HG02870 (cell line): ENCODE measurements at regions not wholly inside any gene's neighbourhood (a gene's known extent, or its start where the extent isn't known, plus 50 kb on each side); places are given as distances from the start of the nearest gene placed in this dataset.
"Not testable (repeated sequence)": the region's sequence is repeated elsewhere in the genome, so short reads cannot be mapped to it uniquely, and the experiment has no call there.

Source experiments
- ATAC-seq: cut with Tn5 transposase; IDR thresholded peaks from one replicate; pipeline ENCODE4 v1.9.1; 2021; ENCODE audit warnings: mild to moderate bottlenecking, moderate library complexity; ENCODE audit not compliant: unreplicated experiment

GRCh38 chr13:50406831-50407230 is 391.6 kb downstream of the KCNRG start:
- ATAC-seq = no peak

- ATAC-seq = no peak
Measured at GRCh38 chr13:50408068-50408467, 392.8 kb downstream of the KCNRG start.

GRCh38 chr13:50409220-50409619 is 394.0 kb downstream of the KCNRG start:
- ATAC-seq = no peak

GRCh38 chr13:50410921-50411746 is 395.9 kb downstream of the KCNRG start:
- no peak for ATAC-seq

- no peak for ATAC-seq
Measured at GRCh38 chr13:50412046-50412617, 396.9 kb downstream of the KCNRG start.

GRCh38 chr13:50414640-50415039 is 399.4 kb downstream of the KCNRG start:
- ATAC-seq = no peak

GRCh38 chr13:50415428-50415827 is 400.2 kb downstream of the KCNRG start:
- no peak for ATAC-seq

- ATAC-seq = no peak
Measured at GRCh38 chr13:50417597-50417996, 402.4 kb downstream of the KCNRG start.

- ATAC-seq = no peak
Measured at GRCh38 chr13:50419331-50419865, 404.2 kb downstream of the KCNRG start.

GRCh38 chr13:50419896-50420295 is 404.7 kb downstream of the KCNRG start:
- no peak for ATAC-seq

GRCh38 chr13:50420718-50421472 is 405.7 kb downstream of the KCNRG start:
- no peak for ATAC-seq

GRCh38 chr13:50421473-50422130 is 406.4 kb downstream of the KCNRG start:
- ATAC-seq = no peak

- ATAC-seq = no peak
Measured at GRCh38 chr13:50422181-50423148, 407.2 kb downstream of the KCNRG start.

- no peak for ATAC-seq
Measured at GRCh38 chr13:50424993-50425392, 409.7 kb downstream of the KCNRG start.

- no peak for ATAC-seq
Measured at GRCh38 chr13:50425772-50426171, 410.5 kb downstream of the KCNRG start.

GRCh38 chr13:50426927-50427326 is 411.7 kb downstream of the KCNRG start:
- ATAC-seq = no peak

- not testable (repeated sequence) for ATAC-seq
Measured at GRCh38 chr13:50427511-50427910, 412.3 kb downstream of the KCNRG start.

- no peak for ATAC-seq
Measured at GRCh38 chr13:50428183-50428877, 413.1 kb downstream of the KCNRG start.

GRCh38 chr13:50435011-50435410 is 408.5 kb downstream of the DLEU7 start:
- ATAC-seq = no peak
